Activated CD8-positive, alpha-beta memory T cell treated with anti-CD3 and anti-CD28 coated beads, Interleukin-2, amount 50 U/mL, for 1 hour (primary cell): ENCODE measurements at regions not wholly inside any gene's neighbourhood (a gene's known extent, or its start where the extent isn't known, plus 50 kb on each side); places are given as distances from the start of the nearest gene placed in this dataset.

Source experiments
- DNase-seq: peaks from one replicate; pipeline ENCODE4 v3.0.0-alpha.2; 2020; ENCODE audit errors: extremely low read depth

- no peak for DNase-seq
These were observed 65.5 kb downstream of the ADRA2C start for GRCh38 chr4:3831529-3832150.

- no peak for DNase-seq
These were observed 66.5 kb downstream of the ADRA2C start for GRCh38 chr4:3832536-3833220.

GRCh38 chr4:3833326-3833989 is 67.3 kb downstream of the ADRA2C start:
- no peak for DNase-seq

GRCh38 chr4:3834186-3834662 is 68.0 kb downstream of the ADRA2C start:
- DNase-seq: no peak

GRCh38 chr4:3834663-3835521 is 68.7 kb downstream of the ADRA2C start:
- no peak for DNase-seq

- no peak for DNase-seq
These were observed 69.6 kb downstream of the ADRA2C start for GRCh38 chr4:3835527-3836405.

GRCh38 chr4:3836406-3836755 is 70.2 kb downstream of the ADRA2C start:
- no peak for DNase-seq

- DNase-seq: no peak
These were observed 70.8 kb downstream of the ADRA2C start for GRCh38 chr4:3836756-3837601.

GRCh38 chr4:3838437-3839380 is 72.5 kb downstream of the ADRA2C start:
- no peak for DNase-seq

- DNase-seq: no peak
These were observed 79.0 kb downstream of the ADRA2C start for GRCh38 chr4:3845094-3845743.

GRCh38 chr4:3845744-3846429 is 79.7 kb downstream of the ADRA2C start:
- no peak for DNase-seq

- DNase-seq: no peak
These were observed 81.2 kb downstream of the ADRA2C start for GRCh38 chr4:3847211-3847940.

- DNase-seq: no peak
These were observed 82.1 kb downstream of the ADRA2C start for GRCh38 chr4:3848323-3848722.

- DNase-seq: no peak
These were observed 83.0 kb downstream of the ADRA2C start for GRCh38 chr4:3849140-3849539.

GRCh38 chr4:3850128-3850527 is 83.9 kb downstream of the ADRA2C start:
- DNase-seq: no peak

- DNase-seq: no peak
These were observed 85.0 kb downstream of the ADRA2C start for GRCh38 chr4:3851211-3851610.

- DNase-seq: no peak
These were observed 85.7 kb downstream of the ADRA2C start for GRCh38 chr4:3851881-3852280.
